HepG2 (cell line): ENCODE measurements at regions not wholly inside any gene's neighbourhood (a gene's known extent, or its start where the extent isn't known, plus 50 kb on each side); places are given as distances from the start of the nearest gene placed in this dataset.

Experiments used
- DMTF1 ChIP-seq: sonication (generic); formaldehyde crosslinking; IDR thresholded peaks from 2 replicates; pipeline ENCODE4 v1.4.0; 2020; ENCODE audit warnings: mild to moderate bottlenecking, missing genetic modification reagents
- FOXA1 ChIP-seq, 2 experiments: fragments of 450-650 bp in 1 of 2; sonication (generic) in 1 of 2; formaldehyde crosslinking in 1 of 2; IDR thresholded peaks; 2 replicates each; pipeline versions ENCODE4 v1.4.0 to v1.6.1; 2016 to 2020; ENCODE audit warnings: missing genetic modification reagents in 1 of 2
- GATAD2A ChIP-seq: IDR thresholded peaks from 2 replicates; pipeline ENCODE4 v1.6.1; 2016
- MAFK ChIP-seq, 2 experiments: IDR thresholded peaks in 1 of 2; conservative IDR thresholded peaks in 1 of 2; 2 replicates each; pipeline ENCODE4 v1.6.1; 2011; ENCODE audit warnings: improper control_type of control experiment in 2 of 2, low read length in 2 of 2
- MYC ChIP-seq: sonication (generic); formaldehyde crosslinking; IDR thresholded peaks from 2 replicates; pipeline ENCODE4 v1.9.0; 2021; ENCODE audit warnings: missing genetic modification reagents, borderline replicate concordance
- RFX5 ChIP-seq: IDR thresholded peaks from 2 replicates; pipeline ENCODE4 v1.6.1; 2011; ENCODE audit warnings: low read depth, low read length, improper control_type of control experiment
- U2AF2 ChIP-seq: fragments of 200-400 bp; formaldehyde crosslinking; IDR thresholded peaks from 2 replicates; pipeline ENCODE4 v1.6.1; 2017; ENCODE audit warnings: low read depth, mild to moderate bottlenecking, low read length
- WIZ ChIP-seq: sonication (generic); formaldehyde crosslinking; IDR thresholded peaks from 2 replicates; pipeline ENCODE4 v1.5.1; 2020; ENCODE audit warnings: mild to moderate bottlenecking, missing genetic modification reagents
- ZBTB1 ChIP-seq: sonication (generic); formaldehyde crosslinking; IDR thresholded peaks from 2 replicates; pipeline ENCODE4 v1.4.0; 2020; ENCODE audit warnings: missing genetic modification reagents, borderline replicate concordance
- ZKSCAN1 ChIP-seq: fragments of 150-350 bp; IDR thresholded peaks from 2 replicates; pipeline ENCODE4 v1.6.1; 2014; ENCODE audit warnings: low read length
- TF ChIP-seq, protein P1 (sequence below): IDR thresholded peaks from 2 replicates; pipeline ENCODE4 v1.6.1; 2012; ENCODE audit warnings: low read length, improper control_type of control experiment

- no peak for TF ChIP-seq MYC (CRISPR knock-in tag)
- TF ChIP-seq, protein P1, sequence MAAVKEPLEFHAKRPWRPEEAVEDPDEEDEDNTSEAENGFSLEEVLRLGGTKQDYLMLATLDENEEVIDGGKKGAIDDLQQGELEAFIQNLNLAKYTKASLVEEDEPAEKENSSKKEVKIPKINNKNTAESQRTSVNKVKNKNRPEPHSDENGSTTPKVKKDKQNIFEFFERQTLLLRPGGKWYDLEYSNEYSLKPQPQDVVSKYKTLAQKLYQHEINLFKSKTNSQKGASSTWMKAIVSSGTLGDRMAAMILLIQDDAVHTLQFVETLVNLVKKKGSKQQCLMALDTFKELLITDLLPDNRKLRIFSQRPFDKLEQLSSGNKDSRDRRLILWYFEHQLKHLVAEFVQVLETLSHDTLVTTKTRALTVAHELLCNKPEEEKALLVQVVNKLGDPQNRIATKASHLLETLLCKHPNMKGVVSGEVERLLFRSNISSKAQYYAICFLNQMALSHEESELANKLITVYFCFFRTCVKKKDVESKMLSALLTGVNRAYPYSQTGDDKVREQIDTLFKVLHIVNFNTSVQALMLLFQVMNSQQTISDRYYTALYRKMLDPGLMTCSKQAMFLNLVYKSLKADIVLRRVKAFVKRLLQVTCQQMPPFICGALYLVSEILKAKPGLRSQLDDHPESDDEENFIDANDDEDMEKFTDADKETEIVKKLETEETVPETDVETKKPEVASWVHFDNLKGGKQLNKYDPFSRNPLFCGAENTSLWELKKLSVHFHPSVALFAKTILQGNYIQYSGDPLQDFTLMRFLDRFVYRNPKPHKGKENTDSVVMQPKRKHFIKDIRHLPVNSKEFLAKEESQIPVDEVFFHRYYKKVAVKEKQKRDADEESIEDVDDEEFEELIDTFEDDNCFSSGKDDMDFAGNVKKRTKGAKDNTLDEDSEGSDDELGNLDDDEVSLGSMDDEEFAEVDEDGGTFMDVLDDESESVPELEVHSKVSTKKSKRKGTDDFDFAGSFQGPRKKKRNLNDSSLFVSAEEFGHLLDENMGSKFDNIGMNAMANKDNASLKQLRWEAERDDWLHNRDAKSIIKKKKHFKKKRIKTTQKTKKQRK, result no peak
- no peak for TF ChIP-seq DMTF1 (CRISPR knock-in tag)
- TF ChIP-seq U2AF2, result no peak
- TF ChIP-seq MAFK (conservative IDR thresholded peaks at IDR 0.05 in 1 of 2, IDR thresholded peaks at IDR 0.05 in 1 of 2; ENCODE audit: low read length in 2 of 2), result no peak
- TF ChIP-seq GATAD2A, result no peak
- TF ChIP-seq FOXA1 (IDR thresholded peaks at IDR 0.05), result no peak
- TF ChIP-seq FOXA1 (CRISPR knock-in tag; IDR thresholded peaks at IDR 0.05), result no peak
- TF ChIP-seq ZBTB1 (CRISPR knock-in tag), result no peak
- no peak for TF ChIP-seq WIZ (CRISPR knock-in tag)
- TF ChIP-seq ZKSCAN1, result no peak
- TF ChIP-seq RFX5, result no peak
Measured at GRCh38 chrX:97728215-97728614, 844.5 kb downstream of the RPA4 start.
